Fibroblast of mammary gland (primary cell): ENCODE measurements at regions not wholly inside any gene's neighbourhood (a gene's known extent, or its start where the extent isn't known, plus 50 kb on each side); places are given as distances from the start of the nearest gene placed in this dataset.
A peak's percentile ranks its signal among the peaks of the same experiment; 100 is the strongest.

ENCODE experiments used
- DNase-seq: peaks from one replicate; pipeline ENCODE4 v3.0.0-alpha.2; 2010; ENCODE audit warnings: low read depth
- H3K4me3 ChIP-seq: 2 replicates; pipeline ENCODE4 v1.5.1; 2011; ENCODE audit warnings: low read depth, mild to moderate bottlenecking, low read length, moderate library complexity; ENCODE audit not compliant: control insufficient read depth
- CTCF ChIP-seq: conservative IDR thresholded peaks from 2 replicates; pipeline ENCODE4 v1.5.1; 2011; ENCODE audit warnings: low read depth, low read length, inconsistent platforms; ENCODE audit not compliant: control insufficient read depth, insufficient read depth

GRCh38 chr2:12424219-12424618 lies 292.5 kb upstream of the TRIB2 start:
- no peak overlapping the region for H3K4me3 ChIP-seq
- TF ChIP-seq CTCF = no peak
- peak; percentile 69 for DNase-seq

- no peak for TF ChIP-seq CTCF
- peak; percentile 19 for DNase-seq
Observed at GRCh38 chr2:12424809-12425208, 291.9 kb upstream of the TRIB2 start.

GRCh38 chr2:12428324-12428723 lies 288.4 kb upstream of the TRIB2 start:
- no peak for TF ChIP-seq CTCF
- H3K4me3 ChIP-seq = no peak overlapping the region
- no peak for DNase-seq

More at GRCh38 chr2:12424809-12425208, 291.9 kb upstream of the TRIB2 start:
- H3K4me3 ChIP-seq = no peak overlapping the region

GRCh38 chr2:12428786-12429185 lies 287.9 kb upstream of the TRIB2 start:
- H3K4me3 ChIP-seq = no peak overlapping the region
- DNase-seq = no peak
- no peak for TF ChIP-seq CTCF

GRCh38 chr2:12429779-12430406 lies 286.8 kb upstream of the TRIB2 start:
- H3K4me3 ChIP-seq = no peak overlapping the region
- no peak for TF ChIP-seq CTCF
- peak; percentile 72 for DNase-seq

- TF ChIP-seq CTCF = no peak
- no peak overlapping the region for H3K4me3 ChIP-seq
- DNase-seq = peak; percentile 12
Observed at GRCh38 chr2:12430407-12431133, 286.2 kb upstream of the TRIB2 start.
